GM21526 (cell line): ENCODE measurements at regions not wholly inside any gene's neighbourhood (a gene's known extent, or its start where the extent isn't known, plus 50 kb on each side); places are given as distances from the start of the nearest gene placed in this dataset.

Source experiments
- ATAC-seq: cut with Tn5 transposase; IDR thresholded peaks from one replicate; pipeline ENCODE4 v1.9.1; 2021; ENCODE audit warnings: moderate library complexity; ENCODE audit not compliant: unreplicated experiment, low FRiP score

GRCh38 chr5:53359916-53360517, 120.4 kb upstream of the FST start:
- ATAC-seq: no peak

DNA sequence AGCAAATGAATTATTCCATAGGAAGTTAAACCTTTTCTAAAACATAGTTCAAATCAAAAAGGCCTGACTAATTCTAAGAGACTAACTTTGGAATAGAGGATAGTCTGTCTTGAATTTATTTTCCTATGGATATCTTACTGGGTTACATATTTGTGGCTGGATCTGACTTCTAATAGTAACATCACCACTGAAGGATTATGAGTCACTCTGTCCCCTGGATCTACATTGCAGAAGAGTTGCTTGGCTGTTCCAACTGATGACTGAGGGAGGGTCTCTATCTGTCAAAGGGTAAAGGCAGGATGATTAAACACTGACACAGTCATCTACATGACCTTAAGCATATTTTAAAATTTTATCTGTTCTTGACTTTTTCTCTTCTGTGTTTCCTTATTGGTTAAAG, 119.6 kb upstream of the FST start:
- no peak for ATAC-seq

- no peak for ATAC-seq
These were observed 118.7 kb upstream of the FST start for GRCh38 chr5:53361708-53362107.

DNA sequence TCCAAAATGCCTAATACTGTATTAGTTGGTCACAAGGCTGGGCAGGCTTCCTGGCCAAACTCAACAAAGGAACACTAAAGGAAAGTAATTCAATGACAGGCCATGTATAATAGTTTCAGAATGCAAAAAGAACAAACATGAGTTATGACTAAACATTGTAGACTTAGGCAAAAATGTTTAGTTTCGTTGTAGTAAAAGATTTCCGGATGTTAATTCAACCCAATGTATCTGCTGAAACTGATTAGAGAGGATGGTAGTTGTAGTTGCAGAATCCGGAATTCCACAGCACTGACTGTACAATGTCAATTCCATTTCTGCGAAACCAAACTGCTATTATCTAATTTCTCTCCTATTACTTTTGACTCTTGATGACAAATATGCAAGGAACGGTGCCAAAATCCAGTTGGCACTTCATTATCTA, 117.9 kb upstream of the FST start:
- no peak for ATAC-seq

DNA sequence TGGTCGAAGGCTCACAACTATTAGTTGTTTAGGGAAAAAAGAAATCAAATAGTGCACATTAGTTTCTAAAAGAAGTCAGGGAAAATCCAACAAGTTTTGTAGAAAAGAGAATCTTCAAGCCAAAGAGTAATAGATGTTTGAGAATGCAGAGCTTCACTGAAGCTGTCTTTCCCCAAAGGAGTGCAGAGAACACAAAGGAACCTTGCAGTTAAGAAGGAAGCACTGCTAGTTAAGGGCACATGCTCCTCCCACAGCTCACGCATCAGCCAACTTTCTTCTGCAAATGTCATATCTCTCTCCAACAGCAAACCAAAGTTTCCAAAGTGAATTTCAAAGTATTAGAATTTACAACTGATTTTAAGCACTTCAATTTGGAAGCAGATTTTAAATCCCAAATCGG, 116.4 kb upstream of the FST start:
- ATAC-seq: no peak

DNA sequence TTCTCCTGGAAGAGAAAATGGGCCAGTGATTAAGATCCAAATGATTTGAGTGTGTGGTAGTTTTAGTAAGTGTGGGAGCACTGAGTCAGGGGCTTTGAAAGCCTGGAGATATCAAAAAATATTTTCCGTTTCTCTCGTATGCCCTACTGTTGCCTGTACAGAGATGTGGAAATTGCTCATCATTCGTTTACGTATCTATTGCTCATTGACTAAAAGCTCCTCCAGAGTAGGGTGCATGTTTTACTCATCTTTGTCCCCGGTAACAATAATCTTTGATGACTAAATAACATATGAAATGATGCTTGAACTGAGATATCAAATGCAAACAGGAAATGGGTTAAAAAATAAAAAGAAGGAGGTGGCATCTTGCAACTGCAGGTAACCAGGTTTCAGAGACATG, 114.2 kb upstream of the FST start:
- no peak for ATAC-seq

DNA sequence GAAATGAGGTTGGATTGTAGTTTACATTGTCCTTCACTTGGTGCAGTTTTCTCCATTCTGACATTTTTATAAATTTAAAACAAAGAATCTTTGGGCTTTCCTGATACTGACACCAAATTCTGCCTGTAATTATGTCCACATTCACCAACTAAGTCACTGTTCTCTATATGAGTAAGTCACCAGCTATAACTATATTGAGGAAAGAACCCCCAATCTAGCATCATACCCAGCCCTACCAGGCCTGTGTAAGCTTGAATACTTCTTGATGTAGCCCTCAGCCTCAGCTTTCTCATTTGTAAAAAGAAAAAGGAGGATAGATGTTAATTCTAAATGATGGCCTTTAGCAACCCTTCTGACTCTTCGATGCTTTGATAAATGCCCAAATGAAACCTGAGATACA, 112.7 kb upstream of the FST start:
- no peak for ATAC-seq

DNA sequence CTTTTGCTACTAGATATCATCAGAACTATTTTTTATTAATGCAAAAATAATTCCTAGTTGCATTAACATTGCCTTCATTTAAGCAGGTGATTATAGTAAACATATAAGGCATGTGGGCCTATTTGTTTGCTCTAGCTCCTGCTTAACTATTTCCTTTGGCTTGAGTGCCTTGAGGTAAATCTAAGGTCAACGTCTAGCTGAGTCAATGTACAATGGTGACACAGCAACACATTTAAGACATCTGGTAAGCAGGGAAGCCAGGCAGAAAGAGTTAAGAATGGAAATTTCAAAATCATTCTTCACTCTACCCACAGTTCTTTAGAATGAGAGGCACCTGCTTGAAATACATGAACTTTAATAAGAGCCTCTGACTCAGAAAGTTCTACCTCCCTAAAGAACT, 111.9 kb upstream of the FST start:
- ATAC-seq: no peak

DNA sequence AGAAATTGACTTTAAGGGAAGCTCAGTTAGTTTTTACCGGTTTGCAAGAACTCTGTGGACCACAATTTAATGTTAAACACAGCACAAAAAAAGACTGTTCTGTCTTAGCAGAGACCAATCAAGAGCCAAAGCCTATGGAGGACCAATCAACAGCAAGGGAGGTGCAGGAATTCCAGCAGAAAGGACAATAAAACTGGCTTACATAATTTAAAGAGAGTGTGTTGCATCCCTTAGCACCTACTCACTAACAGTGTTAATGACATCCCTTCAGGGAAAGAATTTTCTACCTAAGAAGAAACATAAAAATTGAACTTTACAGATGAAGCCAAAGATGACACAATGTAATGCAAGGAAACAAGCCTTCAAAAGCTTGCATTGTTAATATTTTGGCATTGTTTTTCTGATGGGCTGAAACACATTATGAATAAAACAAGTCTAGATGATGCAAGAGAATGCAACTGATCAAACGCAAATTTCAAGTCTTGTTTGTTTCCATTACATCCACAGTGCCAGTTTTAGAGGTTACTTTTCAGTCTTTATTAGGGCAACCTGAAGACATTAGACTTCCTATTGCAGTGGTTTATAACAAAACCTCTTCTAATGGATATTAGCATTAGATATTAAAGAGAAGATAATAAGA, 111.3 kb upstream of the FST start:
- ATAC-seq: no peak

DNA sequence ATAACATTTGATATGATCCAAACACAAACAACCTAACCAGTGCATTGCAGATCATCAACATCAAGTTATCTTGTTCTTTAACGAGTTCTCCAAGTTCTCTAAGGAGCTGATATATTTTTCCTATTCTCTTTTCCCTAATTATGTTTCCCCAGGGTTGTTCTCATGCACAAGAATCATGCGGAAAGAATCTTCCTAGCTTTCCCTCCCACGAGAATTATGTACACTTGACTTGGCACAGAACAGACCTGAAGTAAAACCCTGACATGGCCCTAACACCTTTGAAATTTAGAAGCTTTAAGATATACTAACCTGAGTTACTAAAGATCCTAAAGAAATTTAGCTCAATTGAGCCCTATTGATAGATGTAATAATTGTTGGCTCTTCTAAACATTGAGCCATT, 110.7 kb upstream of the FST start:
- no peak for ATAC-seq

- no peak for ATAC-seq
These were observed 106.8 kb upstream of the FST start for GRCh38 chr5:53373451-53374158.

- ATAC-seq: no peak
These were observed 103.6 kb upstream of the FST start for GRCh38 chr5:53376853-53377252.

- no peak for ATAC-seq
These were observed 102.2 kb upstream of the FST start for GRCh38 chr5:53378190-53378589.

DNA sequence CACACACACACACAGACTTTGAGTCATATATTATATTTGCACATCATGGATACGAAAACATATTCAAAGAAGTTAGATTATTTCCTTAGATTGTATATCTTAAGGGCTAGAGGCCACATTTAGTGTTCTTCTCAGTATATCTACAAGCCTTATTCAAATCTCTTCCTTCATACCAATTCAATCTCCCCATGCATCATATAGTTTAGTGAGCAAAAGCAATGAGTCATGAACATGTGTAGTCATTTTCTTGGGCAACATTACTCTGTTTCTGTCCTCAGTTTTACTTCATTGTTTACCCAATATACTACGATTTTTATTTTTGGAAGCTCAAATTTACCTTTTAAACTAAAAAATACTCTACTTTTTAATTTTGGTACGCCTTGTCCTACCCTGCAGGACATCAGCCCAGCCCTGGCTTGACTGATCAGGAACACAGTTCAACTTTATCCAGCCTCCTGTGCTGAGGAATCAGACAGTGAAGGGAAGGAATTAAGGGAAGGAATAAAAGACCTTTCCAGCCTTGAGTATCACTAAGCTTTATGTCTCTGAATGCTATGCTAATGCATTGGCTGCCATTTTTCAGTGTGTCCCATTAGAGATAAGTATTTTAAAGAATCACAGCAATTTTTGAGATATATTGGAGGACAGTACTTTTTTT, 101.7 kb upstream of the FST start:
- no peak for ATAC-seq

DNA sequence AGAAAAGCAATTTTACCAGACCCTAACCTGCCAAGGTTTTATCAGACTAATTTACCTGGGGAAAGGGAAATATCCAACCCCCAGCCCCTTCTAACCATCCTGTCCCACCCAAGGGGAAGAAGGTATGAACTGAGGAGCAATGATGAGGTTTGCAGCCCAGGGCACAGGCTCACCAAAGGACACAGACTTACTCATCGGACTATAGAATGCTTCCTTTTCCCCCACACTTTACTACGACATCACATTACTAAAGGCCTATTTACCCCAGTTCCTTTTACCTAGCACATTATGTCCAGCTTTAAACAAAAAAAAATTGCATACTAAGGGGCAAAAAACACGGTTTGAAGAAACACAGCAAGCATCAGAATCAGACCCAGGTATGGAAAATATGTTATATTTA, 94.1 kb upstream of the FST start:
- ATAC-seq: no peak

- ATAC-seq: no peak
These were observed 91.3 kb upstream of the FST start for GRCh38 chr5:53389093-53389492.

- peak; percentile 82 for ATAC-seq
These were observed 88.4 kb upstream of the FST start for GRCh38 chr5:53392073-53392472.

DNA sequence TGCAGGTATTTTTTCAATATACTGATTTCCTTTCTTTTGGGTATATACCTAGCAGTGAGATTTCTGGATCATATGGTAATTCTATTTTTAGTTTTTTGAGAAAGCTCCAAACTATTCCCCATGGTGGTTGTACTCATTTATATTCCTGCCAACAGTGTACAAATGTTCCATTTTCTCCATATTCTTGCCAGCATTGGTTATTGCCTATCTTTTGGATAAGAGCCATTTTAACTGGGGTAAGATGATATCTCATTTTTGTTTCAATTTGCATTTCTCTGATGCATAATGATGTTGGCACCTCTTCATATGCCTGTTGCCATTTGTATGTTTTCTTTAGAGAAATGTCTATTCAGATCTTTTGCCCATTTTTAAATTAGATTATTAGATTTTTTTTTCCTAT, 85.6 kb upstream of the FST start:
- no peak for ATAC-seq

DNA sequence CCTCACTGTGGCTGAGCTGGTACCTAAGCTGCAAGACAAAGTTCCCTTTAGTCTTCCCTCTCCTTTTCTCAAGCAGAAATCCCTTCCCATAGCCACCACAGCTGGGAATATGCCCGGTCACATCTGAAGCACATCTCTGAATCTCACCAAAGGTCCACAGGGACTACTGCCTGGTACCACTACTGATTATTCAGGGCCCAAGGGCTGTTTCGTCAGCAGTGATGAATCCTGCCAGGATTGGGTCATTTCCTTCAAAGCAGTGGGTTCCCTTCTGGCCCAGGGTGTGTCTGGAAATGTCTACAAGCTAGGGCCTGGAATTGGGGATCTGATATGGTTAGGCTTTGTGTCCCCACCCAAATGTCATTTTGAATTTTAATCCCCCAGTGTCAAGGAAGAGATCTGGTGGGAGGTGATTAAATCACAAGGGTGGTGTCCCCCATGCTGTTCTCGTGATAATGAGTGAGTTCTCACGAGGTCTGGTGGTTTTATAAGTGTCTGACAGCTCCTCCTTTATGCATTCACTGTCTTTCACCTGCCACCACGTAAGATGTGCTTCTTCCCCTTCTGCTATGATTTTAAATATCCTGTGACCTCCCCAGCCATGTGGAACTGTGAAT, 83.2 kb upstream of the FST start:
- no peak for ATAC-seq

DNA sequence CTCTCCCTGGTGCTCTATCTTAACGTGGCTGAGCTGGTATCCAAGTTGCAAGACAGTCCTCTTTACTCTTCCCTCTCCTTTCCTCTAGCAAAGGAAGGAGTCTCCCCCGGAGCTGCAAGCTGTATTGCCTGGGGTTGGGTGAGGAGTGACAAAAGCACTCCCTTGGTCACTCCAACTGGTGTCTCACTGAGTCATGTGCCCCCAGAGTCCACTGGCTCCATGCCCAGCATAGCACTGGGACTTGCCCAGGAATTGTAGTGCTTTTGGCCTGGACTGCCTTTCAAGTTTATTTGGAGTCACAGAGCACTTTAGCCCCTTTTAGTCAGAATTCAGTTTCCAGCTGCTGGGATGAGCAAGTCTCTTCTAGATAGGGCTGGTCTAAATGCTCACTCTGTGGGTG, 82.6 kb upstream of the FST start:
- ATAC-seq: no peak
